DOHH2 (cell line): ENCODE measurements at regions not wholly inside any gene's neighbourhood (a gene's known extent, or its start where the extent isn't known, plus 50 kb on each side); places are given as distances from the start of the nearest gene placed in this dataset.

ENCODE experiments used
- CTCF ChIP-seq: fragments of 200-600 bp; sonication (generic); IDR thresholded peaks from one replicate; pipeline ENCODE4 v1.5.1; 2014; ENCODE audit warnings: antibody characterized with exemption, mild to moderate bottlenecking, low read depth, low read length; ENCODE audit not compliant: poor library complexity, severe bottlenecking
- EZH2phosphoT487 ChIP-seq: fragments of 200-600 bp; sonication (generic); IDR thresholded peaks from 2 replicates; pipeline ENCODE4 v1.6.1; 2017; ENCODE audit warnings: borderline replicate concordance, mild to moderate bottlenecking, antibody characterized with exemption, low read length, moderate library complexity, mixed read lengths

- no peak for TF ChIP-seq EZH2phosphoT487
- no peak for TF ChIP-seq CTCF
These were observed 115.0 kb upstream of the HGF start for GRCh38 chr7:81884817-81885216.
